RPMI7951 (cell line): ENCODE measurements at regions not wholly inside any gene's neighbourhood (a gene's known extent, or its start where the extent isn't known, plus 50 kb on each side); places are given as distances from the start of the nearest gene placed in this dataset.

Experiments
- DNase-seq: peaks from one replicate; pipeline ENCODE4 v3.0.0-alpha.2; 2012; ENCODE audit warnings: low read depth

- no peak for DNase-seq
Measured at GRCh38 chr20:50390685-50391443, 119.3 kb upstream of the PTPN1 start.

GRCh38 chr20:50391444-50392137, 118.6 kb upstream of the PTPN1 start:
- DNase-seq, result no peak

GRCh38 chr20:50392138-50392866, 117.9 kb upstream of the PTPN1 start:
- no peak for DNase-seq

GRCh38 chr20:50393242-50393641, 116.9 kb upstream of the PTPN1 start:
- DNase-seq, result no peak

- DNase-seq, result no peak
Measured at GRCh38 chr20:50393990-50394561, 116.1 kb upstream of the PTPN1 start.

- DNase-seq, result no peak
Measured at GRCh38 chr20:50394569-50394968, 115.6 kb upstream of the PTPN1 start.

GRCh38 chr20:50395251-50395729, 114.9 kb upstream of the PTPN1 start:
- DNase-seq, result peak; percentile 91

- no peak for DNase-seq
Measured at GRCh38 chr20:50395914-50396488, 114.2 kb upstream of the PTPN1 start.

GRCh38 chr20:50396623-50397022, 113.6 kb upstream of the PTPN1 start:
- DNase-seq, result no peak

- DNase-seq, result no peak
Measured at GRCh38 chr20:50397058-50397457, 113.1 kb upstream of the PTPN1 start.

GRCh38 chr20:50398064-50398463, 112.1 kb upstream of the PTPN1 start:
- DNase-seq, result no peak

- DNase-seq, result no peak
Measured at GRCh38 chr20:50398471-50398820, 111.7 kb upstream of the PTPN1 start.

GRCh38 chr20:50398821-50399554, 111.2 kb upstream of the PTPN1 start:
- peak; percentile 33 for DNase-seq

- DNase-seq, result no peak
Measured at GRCh38 chr20:50399555-50399916, 110.6 kb upstream of the PTPN1 start.

- DNase-seq, result peak; percentile 21
Measured at GRCh38 chr20:50399917-50400704, 110.1 kb upstream of the PTPN1 start.

GRCh38 chr20:50400705-50401586, 109.2 kb upstream of the PTPN1 start:
- DNase-seq, result no peak

GRCh38 chr20:50401587-50402418, 108.4 kb upstream of the PTPN1 start:
- no peak for DNase-seq

GRCh38 chr20:50403565-50404418, 106.4 kb upstream of the PTPN1 start:
- peak; percentile 41 for DNase-seq
